H1 (cell line): ENCODE measurements at regions not wholly inside any gene's neighbourhood (a gene's known extent, or its start where the extent isn't known, plus 50 kb on each side); places are given as distances from the start of the nearest gene placed in this dataset.

ENCODE experiments used
- CTCF ChIA-PET: fragments of 300-600 bp; sonication (Branson Sonifier 250); formaldehyde crosslinking; loops from one replicate; lab custom pipeline; 2021; ENCODE audit not compliant: partially characterized antibody; lab: Charles Lee
- POLR2A ChIA-PET: fragments of 300-600 bp; sonication (Branson Sonifier 250); formaldehyde crosslinking; loops from one replicate; lab custom pipeline; 2021; ENCODE audit warnings: inconsistent platforms; ENCODE audit not compliant: partially characterized antibody; lab: Charles Lee
- DNase-seq, 2 experiments: peaks; one replicate each; pipeline versions ENCODE4 v3.0.0 to v3.0.0-alpha.2; 2010 to 2022; ENCODE audit warnings: low spot score in 2 of 2, low read depth in 1 of 2, mixed read lengths in 1 of 2
- FAIRE-seq: peaks from 2 replicates; lab custom pipeline; 2011; peaks lifted over from hg19 to GRCh38; lab: Jason Lieb, UNC
- H2AFZ ChIP-seq: 2 replicates; pipeline ENCODE4 v1.8.1; 2012; ENCODE audit warnings: low read length, inconsistent platforms
- H2AK5ac ChIP-seq: 2 replicates; pipeline ENCODE4 v1.6.1; 2013; ENCODE audit warnings: low read depth, low read length
- H2BK120ac ChIP-seq: replicated peaks from 2 replicates; pipeline ENCODE3; 2013; ENCODE audit warnings: low read depth, low read length, inconsistent platforms
- H2BK12ac ChIP-seq: 2 replicates; pipeline ENCODE4 v1.6.1; 2013; ENCODE audit warnings: low read depth, low read length
- H2BK15ac ChIP-seq: 2 replicates; pipeline ENCODE4 v1.6.1; 2013; ENCODE audit warnings: low read length
- H2BK20ac ChIP-seq: 2 replicates; pipeline ENCODE4 v1.6.1; 2013; ENCODE audit warnings: low read length
- H2BK5ac ChIP-seq: 2 replicates; pipeline ENCODE4 v1.6.1; 2013; ENCODE audit warnings: low read depth, low read length
- H3K14ac ChIP-seq: 2 replicates; pipeline ENCODE4 v1.6.1; 2013; ENCODE audit warnings: inconsistent platforms; ENCODE audit not compliant: insufficient read length
- H3K18ac ChIP-seq: 2 replicates; pipeline ENCODE4 v1.6.1; 2013; ENCODE audit warnings: low read length; ENCODE audit errors: extremely low read depth
- H3K23ac ChIP-seq: 2 replicates; pipeline ENCODE4 v1.6.1; 2013; ENCODE audit warnings: inconsistent platforms; ENCODE audit not compliant: insufficient read length
- H3K23me2 ChIP-seq: 2 replicates; pipeline ENCODE4 v1.6.1; 2013; ENCODE audit warnings: low read depth, low read length
- H3K27ac ChIP-seq: 2 replicates; pipeline ENCODE4 v1.6.1; 2011; ENCODE audit warnings: low read depth, low read length, inconsistent platforms
- H3K27me3 ChIP-seq, 4 experiments: replicated peaks in 1 of 4; 1 replicate in 1 of 4; 2 replicates in 3 of 4; pipeline versions ENCODE4 v1.6.1 to v1.8.1; 2011 to 2013; ENCODE audit warnings: low read length in 3 of 4, mild to moderate bottlenecking in 3 of 4, inconsistent platforms in 2 of 4, mixed read lengths in 2 of 4, moderate library complexity in 1 of 4; ENCODE audit not compliant: control insufficient read depth in 3 of 4, insufficient read depth in 3 of 4; ENCODE audit errors: extremely low read depth in 1 of 4
- H3K36me3 ChIP-seq, 4 experiments: 2 replicates each; pipeline versions ENCODE4 v1.6.1 to v1.8.1; 2011 to 2013; ENCODE audit warnings: mild to moderate bottlenecking in 4 of 4, low read length in 3 of 4, moderate library complexity in 2 of 4, control low read depth in 1 of 4, inconsistent platforms in 1 of 4; ENCODE audit not compliant: insufficient read depth in 4 of 4, control insufficient read depth in 2 of 4
- H3K4ac ChIP-seq: replicated peaks from 2 replicates; pipeline ENCODE3; 2013; ENCODE audit warnings: low read length, low read depth, mixed read lengths, inconsistent platforms; ENCODE audit not compliant: insufficient read length
- H3K4me1 ChIP-seq, 4 experiments: replicated peaks in 1 of 4; 1 replicate in 1 of 4; 2 replicates in 3 of 4; pipeline versions ENCODE4 v1.6.1 to v1.8.1; 2011 to 2013; ENCODE audit warnings: low read length in 3 of 4, inconsistent platforms in 2 of 4, mixed read lengths in 1 of 4; ENCODE audit not compliant: insufficient read depth in 4 of 4, control insufficient read depth in 3 of 4
- H3K4me2 ChIP-seq, 2 experiments: 2 replicates each; pipeline versions ENCODE4 v1.6.1 to v1.8.1; 2011 to 2013; ENCODE audit warnings: low read depth in 2 of 2, low read length in 2 of 2, control low read depth in 1 of 2, inconsistent platforms in 1 of 2, mild to moderate bottlenecking in 1 of 2; ENCODE audit not compliant: insufficient read depth in 1 of 2
- H3K4me3 ChIP-seq, 4 experiments: fragments of 200-600, 300-600 bp in 1 of 4; sonication (generic), shearing (Covaris generic), sonication (Bioruptor Twin) in 1 of 4; 2 replicates each; pipeline versions ENCODE4 v1.5.1 to v1.8.1; 2011 to 2016; ENCODE audit warnings: low read length in 4 of 4, low read depth in 3 of 4, control low read depth in 2 of 4, inconsistent platforms in 2 of 4, mild to moderate bottlenecking in 2 of 4, mixed read lengths in 1 of 4, moderate library complexity in 1 of 4; ENCODE audit not compliant: insufficient read depth in 2 of 4; ENCODE audit errors: extremely low read depth in 1 of 4
- H3K56ac ChIP-seq: replicated peaks from 2 replicates; pipeline ENCODE3; 2013; ENCODE audit warnings: low read depth, mild to moderate bottlenecking, mixed read lengths, low read length, inconsistent platforms; ENCODE audit not compliant: insufficient read length
- H3K79me1 ChIP-seq: 2 replicates; pipeline ENCODE4 v1.6.1; 2013; ENCODE audit warnings: low read depth, low read length, control low read depth
- H3K79me2 ChIP-seq, 2 experiments: 2 replicates each; pipeline versions ENCODE4 v1.6.1 to v1.8.1; 2012 to 2013; ENCODE audit warnings: low read length in 2 of 2, mild to moderate bottlenecking in 2 of 2, inconsistent platforms in 1 of 2; ENCODE audit not compliant: insufficient read depth in 2 of 2, control insufficient read depth in 1 of 2
- H3K9ac ChIP-seq, 4 experiments: replicated peaks in 1 of 4; 1 replicate in 1 of 4; 2 replicates in 3 of 4; pipeline versions ENCODE4 v1.6.1 to v1.8.1; 2011 to 2013; ENCODE audit warnings: low read depth in 3 of 4, low read length in 3 of 4, control low read depth in 2 of 4, mild to moderate bottlenecking in 2 of 4, moderate library complexity in 2 of 4, inconsistent platforms in 1 of 4; ENCODE audit errors: extremely low read depth in 1 of 4
- H3K9me3 ChIP-seq, 2 experiments: 2 replicates each; pipeline versions ENCODE4 v1.6.1 to v1.8.1; 2012 to 2013; ENCODE audit warnings: mild to moderate bottlenecking in 2 of 2, moderate library complexity in 2 of 2, control low read depth in 1 of 2, inconsistent platforms in 1 of 2, low read depth in 1 of 2, low read length in 1 of 2, mixed read lengths in 1 of 2; ENCODE audit not compliant: insufficient read depth in 2 of 2
- H4K20me1 ChIP-seq, 2 experiments: replicated peaks in 1 of 2; 2 replicates each; pipeline versions ENCODE3 to v1.8.1; 2011 to 2013; ENCODE audit warnings: inconsistent platforms in 2 of 2, low read length in 2 of 2, mild to moderate bottlenecking in 1 of 2; ENCODE audit not compliant: insufficient read depth in 2 of 2, control insufficient read depth in 1 of 2
- H4K5ac ChIP-seq: 2 replicates; pipeline ENCODE4 v1.6.1; 2013; ENCODE audit warnings: low read length, low read depth, mixed read lengths, inconsistent platforms; ENCODE audit not compliant: insufficient read length
- H4K8ac ChIP-seq: 2 replicates; pipeline ENCODE4 v1.8.0; 2013; ENCODE audit warnings: mild to moderate bottlenecking, moderate library complexity, low read length, inconsistent platforms; ENCODE audit not compliant: insufficient read depth; ENCODE audit errors: extremely low read depth
- H4K91ac ChIP-seq: replicated peaks from 2 replicates; pipeline ENCODE3; 2013; ENCODE audit warnings: low read length, mixed read lengths, inconsistent platforms; ENCODE audit not compliant: insufficient read length
- BRCA1 ChIP-seq: IDR thresholded peaks from 2 replicates; pipeline ENCODE4 v1.6.1; 2012; ENCODE audit warnings: low read depth, low read length, improper control_type of control experiment
- CEBPB ChIP-seq: IDR thresholded peaks from 2 replicates; pipeline ENCODE4 v1.6.1; 2012; ENCODE audit warnings: low read depth, low read length
- CHD2 ChIP-seq: IDR thresholded peaks from 2 replicates; pipeline ENCODE4 v1.6.1; 2012; ENCODE audit warnings: low read length, improper control_type of control experiment
- EGR1 ChIP-seq: IDR thresholded peaks from 2 replicates; pipeline ENCODE4 v1.6.1; 2011; ENCODE audit warnings: low read depth, low read length, borderline replicate concordance
- GTF2F1 ChIP-seq: IDR thresholded peaks from 2 replicates; pipeline ENCODE4 v1.6.1; 2012; ENCODE audit warnings: low read depth, low read length, improper control_type of control experiment, borderline replicate concordance
- MAFK ChIP-seq: IDR thresholded peaks from 2 replicates; pipeline ENCODE4 v1.6.1; 2012; ENCODE audit warnings: low read depth, mild to moderate bottlenecking, improper control_type of control experiment, low read length
- NRF1 ChIP-seq: IDR thresholded peaks from 2 replicates; pipeline ENCODE4 v1.6.1; 2011; ENCODE audit warnings: mild to moderate bottlenecking, low read depth, low read length, improper control_type of control experiment
- POLR2AphosphoS5 ChIP-seq: IDR thresholded peaks from 2 replicates; pipeline ENCODE4 v1.6.1; 2011; ENCODE audit warnings: low read depth, low read length
- RAD21 ChIP-seq, 2 experiments: IDR thresholded peaks in 1 of 2; conservative IDR thresholded peaks in 1 of 2; 2 replicates each; pipeline ENCODE4 v1.6.1; 2011; ENCODE audit warnings: low read depth in 2 of 2, low read length in 2 of 2, improper control_type of control experiment in 1 of 2, inconsistent platforms in 1 of 2, mild to moderate bottlenecking in 1 of 2, moderate library complexity in 1 of 2
- RNF2 ChIP-seq: fragments of 200-900, 300-1000 bp; sonication (generic); IDR thresholded peaks from 2 replicates; pipeline ENCODE4 v1.7.1; 2016; ENCODE audit warnings: borderline replicate concordance, low read depth, mild to moderate bottlenecking, antibody characterized with exemption, low read length; ENCODE audit not compliant: poor library complexity, severe bottlenecking; ENCODE audit errors: missing control alignments
- SP1 ChIP-seq: IDR thresholded peaks from 2 replicates; pipeline ENCODE4 v1.6.1; 2011; ENCODE audit warnings: low read depth, low read length
- SP4 ChIP-seq: IDR thresholded peaks from 2 replicates; pipeline ENCODE4 v1.6.1; 2012; ENCODE audit warnings: low read length, inconsistent platforms
- SRF ChIP-seq: IDR thresholded peaks from 2 replicates; pipeline ENCODE4 v1.6.1; 2011; ENCODE audit warnings: mild to moderate bottlenecking, low read depth, low read length, moderate library complexity
- TAF7 ChIP-seq: optimal IDR thresholded peaks from 2 replicates; pipeline ENCODE3; 2011; ENCODE audit warnings: low read depth, mild to moderate bottlenecking, inconsistent platforms, low read length, moderate library complexity, borderline replicate concordance
- TCF12 ChIP-seq: IDR thresholded peaks from 2 replicates; pipeline ENCODE4 v1.6.1; 2011; ENCODE audit warnings: low read depth, mild to moderate bottlenecking, low read length
- YY1 ChIP-seq: IDR thresholded peaks from 2 replicates; pipeline ENCODE4 v1.6.1; 2011; ENCODE audit warnings: low read depth, mild to moderate bottlenecking, low read length
- WGBS, 2 experiments: shearing (Covaris generic) in 1 of 2; methylation state at CpG; one replicate each; pipeline versions ENCODE4 v1.1.6 to v1.1.7; 2013 to 2015; ENCODE audit warnings: low lambda C conversion rate in 2 of 2, mixed read lengths in 2 of 2, inconsistent platforms in 1 of 2, low coverage in 1 of 2, missing lambda C conversion rate in 1 of 2; ENCODE audit not compliant: insufficient replicate concordance in 2 of 2, insufficient coverage in 1 of 2, insufficient read length in 1 of 2; ENCODE audit errors: extremely low coverage in 1 of 2, missing lambda C conversion rate in 1 of 2; 5-methylcytosine and 5-hydroxymethylcytosine counted together

- H3K4ac ChIP-seq, result no peak overlapping the region
- no peak overlapping the region for H2BK12ac ChIP-seq
- H4K8ac ChIP-seq, result no peak overlapping the region
- H3K27ac ChIP-seq, result no peak overlapping the region
- H3K36me3 ChIP-seq, result no peaks in the 10 kb centered on the region; a peak in 1 of 8 replicates
- no peaks in the 10 kb centered on the region; a peak in 1 of 7 replicates for H3K27me3 ChIP-seq
- no peak overlapping the region for H3K18ac ChIP-seq
- H3K4me2 ChIP-seq, result no peak overlapping the region
- no peaks in the 10 kb centered on the region for H3K79me2 ChIP-seq
- no peaks in the 10 kb centered on the region for H3K79me1 ChIP-seq
- H2BK15ac ChIP-seq, result no peak overlapping the region
- H3K14ac ChIP-seq, result no peak overlapping the region
- no peak overlapping the region for H2AK5ac ChIP-seq
- no peak overlapping the region for H2AFZ ChIP-seq
- ChIA-PET CTCF (interaction anchor here (1.2 to 1.3 kb wide), 2 partner anchors 22 to 55 kb away, joined by 3 to 5 read pairs; no protein-coding TSS in a partner anchor), POLR2A (interaction anchor here (0.8 kb wide), 1 partner anchor 16 kb away, joined by 3 read pairs; no protein-coding TSS in a partner anchor)
- no peak overlapping the region for H3K23ac ChIP-seq
- no peak overlapping the region for H2BK120ac ChIP-seq
- H3K4me1 ChIP-seq, result peaks cover 0 to 3% (median 1%) of the 10 kb centered on the region in 4 experiments; a peak in 2 of 7 replicates
- no peaks in the 10 kb centered on the region for H4K20me1 ChIP-seq
- no peak overlapping the region for H2BK5ac ChIP-seq
- no peak overlapping the region for H2BK20ac ChIP-seq
- no peaks in the 10 kb centered on the region for H3K9me3 ChIP-seq
- H3K56ac ChIP-seq, result no peak overlapping the region
- no peak for DNase-seq
- no peak overlapping the region for H4K91ac ChIP-seq
- FAIRE-seq, result no peak
- no peak overlapping the region for H4K5ac ChIP-seq
- H3K9ac ChIP-seq, result no peak overlapping the region
- no peaks in the 10 kb centered on the region for H3K23me2 ChIP-seq
- H3K4me3 ChIP-seq, result no peak overlapping the region
- 86% methylated on average over 3 of the region's 3 CpGs; no CpG with 5 or more reads in 1 of the 2 experiments for WGBS, 2 experiments
- TF ChIP-seq CEBPB (no peak), EGR1 (no peak), TCF12 (no peak), RAD21 (IDR thresholded peaks at IDR 0.05 in 1 of 2, conservative IDR thresholded peaks at IDR 0.05 in 1 of 2; ENCODE audit: low read depth in 2 of 2, low read length in 2 of 2) (no peak), TAF7 (no peak), GTF2F1 (no peak), SP1 (no peak), NRF1 (no peak), YY1 (no peak), MAFK (no peak), SP4 (no peak), CHD2 (no peak), SRF (no peak), BRCA1 (no peak), RNF2 (no peak), POLR2AphosphoS5 (no peak)
Measured at GRCh38 chr9:108707120-108707519, 148.7 kb downstream of the ACTL7B start.
